GM21367 (cell line): ENCODE measurements at regions not wholly inside any gene's neighbourhood (a gene's known extent, or its start where the extent isn't known, plus 50 kb on each side); places are given as distances from the start of the nearest gene placed in this dataset.
A peak's percentile ranks its signal among the peaks of the same experiment; 100 is the strongest.

Experiments
- ATAC-seq: cut with Tn5 transposase; IDR thresholded peaks from one replicate; pipeline ENCODE4 v1.9.1; 2021; ENCODE audit not compliant: unreplicated experiment

DNA sequence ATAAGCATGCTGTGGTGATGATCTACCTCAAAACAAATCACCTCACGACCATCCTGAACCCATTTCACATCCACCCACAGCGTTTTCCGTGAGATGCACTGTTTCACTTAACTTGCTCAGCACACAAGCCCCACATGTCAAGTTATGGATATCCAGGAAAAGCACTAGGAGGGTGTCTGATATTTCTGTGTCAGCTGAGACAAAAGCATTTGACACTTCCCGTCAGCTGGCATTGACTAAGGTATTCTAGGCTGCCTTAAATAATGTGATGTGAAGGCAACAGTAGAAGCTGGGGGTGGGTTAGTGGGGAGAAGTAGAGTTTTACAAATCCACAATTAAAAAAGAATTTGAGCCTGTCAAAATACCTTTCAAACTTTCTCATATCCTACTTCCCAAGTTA, 68.7 kb upstream of the MDFIC start:
- no peak for ATAC-seq

DNA sequence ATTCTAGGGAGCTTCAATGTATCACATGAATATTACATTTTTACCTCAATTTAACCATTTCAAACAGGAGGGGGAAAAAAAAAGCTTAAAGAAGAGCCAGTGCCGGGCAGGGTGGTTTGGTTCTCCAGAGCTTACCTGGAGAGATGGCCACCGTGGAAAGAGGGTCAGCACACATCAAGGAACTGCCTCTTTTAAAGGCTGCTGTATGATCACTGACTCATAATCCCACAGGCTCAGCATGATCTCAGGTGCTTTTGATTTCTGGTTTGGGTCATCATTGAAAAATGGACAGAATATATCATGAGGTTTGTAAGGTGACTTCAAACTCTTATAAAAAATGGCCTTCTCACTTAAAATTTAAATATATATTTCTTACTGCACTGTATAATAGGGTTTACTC, 67.5 kb upstream of the MDFIC start:
- no peak for ATAC-seq

DNA sequence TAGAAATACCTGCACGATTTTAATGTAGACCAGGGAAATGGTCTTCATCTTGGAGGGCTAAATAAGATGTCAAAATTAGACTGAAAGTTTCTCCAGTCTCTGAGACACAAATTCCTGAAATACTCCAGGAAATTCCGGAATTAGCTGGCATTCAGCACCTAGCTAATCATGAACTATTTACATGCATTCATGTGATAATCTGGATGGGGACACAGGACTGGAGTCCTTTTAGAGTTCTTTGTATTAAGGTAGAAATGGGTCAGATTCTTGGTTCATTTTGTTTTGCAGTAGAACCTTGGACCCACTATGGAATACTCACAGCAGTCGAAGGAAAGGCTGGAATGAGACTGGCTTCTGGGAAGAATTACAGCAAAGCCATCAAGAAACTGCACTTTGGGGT, 65.3 kb upstream of the MDFIC start:
- ATAC-seq, result no peak

DNA sequence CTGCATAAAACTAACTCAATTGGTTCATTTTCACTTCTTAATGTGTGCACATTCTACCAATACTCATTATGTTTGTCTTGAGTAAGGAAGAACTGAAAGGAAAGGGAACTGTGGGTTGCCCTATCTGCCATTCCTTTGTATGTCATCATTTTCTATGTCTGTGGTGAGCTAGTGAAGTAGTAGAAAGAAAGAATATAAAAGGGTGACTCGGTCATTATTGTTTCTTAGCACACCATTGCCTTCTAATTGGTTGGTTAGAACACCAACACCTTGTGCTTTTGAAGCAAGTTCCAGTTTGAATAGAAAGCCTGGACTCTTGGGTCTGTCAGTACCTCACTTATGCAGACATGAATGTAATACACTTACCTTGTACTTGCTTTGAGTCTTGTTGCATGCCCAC, 64.3 kb upstream of the MDFIC start:
- no peak for ATAC-seq

DNA sequence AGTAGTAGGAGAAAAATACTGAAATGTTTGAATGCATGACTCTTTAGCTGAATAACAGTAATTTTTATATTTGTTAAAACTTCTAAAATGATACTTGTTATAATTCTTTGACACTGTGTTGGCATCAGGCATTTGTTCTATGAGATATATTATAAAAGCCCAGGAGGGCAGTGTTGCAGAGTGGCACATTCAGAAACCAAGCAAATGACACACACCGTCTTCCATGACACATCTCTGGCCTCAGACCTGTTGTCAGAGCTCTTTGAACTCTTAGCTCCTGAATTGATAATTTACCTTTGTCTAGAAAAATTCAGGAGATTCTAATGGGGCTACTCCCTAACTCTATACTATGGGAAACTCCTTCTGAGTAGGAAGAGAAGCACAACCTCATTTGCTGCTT, 62.4 kb upstream of the MDFIC start:
- ATAC-seq, result no peak

DNA sequence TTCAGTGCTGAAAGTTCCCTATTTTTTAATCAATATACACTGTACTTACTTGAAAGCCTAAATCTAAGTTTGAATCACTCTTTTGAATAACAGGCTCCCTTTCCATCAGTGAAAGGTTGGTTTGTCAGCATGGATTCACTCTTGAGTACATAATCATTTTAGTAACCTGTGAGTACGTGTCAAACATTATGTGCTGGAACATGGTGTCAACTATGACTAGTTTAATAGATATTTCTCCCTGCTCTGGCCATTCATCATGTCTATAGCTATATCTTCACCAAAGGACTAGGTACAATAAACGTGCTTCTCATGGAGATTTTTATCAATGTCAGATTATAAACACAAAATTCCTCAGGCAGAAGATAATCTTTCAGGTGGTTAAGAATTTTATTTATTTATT, 61.7 kb upstream of the MDFIC start:
- ATAC-seq, result no peak

DNA sequence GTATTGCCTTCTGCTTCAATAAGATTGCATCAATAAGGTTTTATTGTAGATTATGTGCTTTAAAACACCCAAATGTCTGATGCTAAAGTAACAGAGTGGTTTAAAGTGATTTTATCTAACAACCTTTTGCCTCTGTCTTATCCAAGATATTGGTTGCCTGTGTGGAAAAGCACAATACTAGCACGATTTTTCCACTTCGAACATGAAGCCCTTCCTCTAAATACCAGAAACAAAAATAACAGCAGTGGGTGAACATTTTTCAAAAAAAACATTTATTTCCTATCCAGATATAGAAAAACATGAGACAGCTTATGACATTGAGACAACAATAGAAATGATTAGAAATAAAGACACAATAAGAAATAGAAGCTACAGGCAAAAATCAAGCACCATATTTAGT, 59.5 kb upstream of the MDFIC start:
- no peak for ATAC-seq

DNA sequence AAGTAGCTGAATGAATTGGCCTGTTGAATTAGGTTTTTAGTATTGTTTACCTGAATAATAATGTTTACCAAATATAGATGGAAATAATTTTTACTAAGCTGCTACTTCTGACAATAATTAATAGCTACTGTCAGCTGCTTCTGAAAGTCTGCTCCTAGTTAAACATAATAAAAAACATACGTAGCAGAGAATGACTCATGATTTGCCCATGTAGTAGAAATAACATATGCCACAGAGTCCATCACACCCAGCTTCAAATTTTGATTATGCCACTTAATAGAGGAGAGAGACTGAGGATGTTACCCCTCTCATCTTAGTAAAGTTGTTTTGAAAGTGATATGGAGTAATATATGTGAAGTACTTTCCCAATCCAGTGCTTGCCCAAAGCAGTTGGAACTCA, 57.6 kb upstream of the MDFIC start:
- ATAC-seq, result no peak

DNA sequence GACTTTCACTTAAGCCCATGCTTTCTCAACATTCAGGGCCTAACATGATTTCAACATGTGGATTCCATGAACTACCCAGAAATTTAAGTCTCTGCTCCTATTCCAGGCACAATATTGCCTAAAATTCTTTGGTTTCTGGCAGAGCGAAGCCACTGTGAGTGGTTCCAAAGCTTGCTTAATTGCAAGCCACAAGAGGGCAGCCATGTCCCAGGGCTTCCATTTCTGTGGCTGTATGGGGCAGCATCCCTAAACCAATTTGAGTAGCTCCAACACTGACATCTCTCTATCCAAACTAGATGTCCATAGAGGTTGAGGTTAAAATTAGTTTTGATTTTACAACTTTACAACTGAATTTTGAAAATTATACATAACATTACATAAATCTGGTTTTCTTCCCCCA, 56.3 kb upstream of the MDFIC start:
- peak; percentile 83 for ATAC-seq
